Kidney (tissue), 13 donors: ENCODE measurements at regions not wholly inside any gene's neighbourhood (a gene's known extent, or its start where the extent isn't known, plus 50 kb on each side); places are given as distances from the start of the nearest gene placed in this dataset.
"Not testable (repeated sequence)": the region's sequence is repeated elsewhere in the genome, so short reads cannot be mapped to it uniquely, and the experiment has no call there.

Source experiments
- DNase-seq, 5 donors: peaks; one replicate each; pipeline ENCODE4 v3.0.0-alpha.2; 2013 to 2020
- FAIRE-seq: peaks from 2 replicates; lab custom pipeline; 2012; peaks lifted over from hg19 to GRCh38; lab: Jason Lieb, UNC
- H3K27ac ChIP-seq, 2 donors: one replicate each; pipeline ENCODE4 v1.7.0; 2013; ENCODE audit warnings: low read depth in 2 of 2, low read length in 2 of 2, inconsistent platforms in 1 of 2
- H3K27me3 ChIP-seq: one replicate; pipeline ENCODE4 v1.7.1; 2013; ENCODE audit warnings: low read length, inconsistent platforms; ENCODE audit not compliant: control insufficient read depth, insufficient read depth
- H3K36me3 ChIP-seq, 3 donors: one replicate each; pipeline versions ENCODE4 v1.7.0 to v1.7.1; 2013; ENCODE audit warnings: low read length in 3 of 3, control low read depth in 1 of 3, inconsistent platforms in 1 of 3; ENCODE audit not compliant: insufficient read depth in 3 of 3, control insufficient read depth in 2 of 3
- H3K4me1 ChIP-seq, 3 donors: one replicate each; pipeline versions ENCODE4 v1.7.0 to v1.7.1; 2013; ENCODE audit warnings: low read length in 3 of 3, inconsistent platforms in 1 of 3, low read depth in 1 of 3; ENCODE audit not compliant: control insufficient read depth in 2 of 3, insufficient read depth in 2 of 3
- H3K4me3 ChIP-seq, 3 donors: one replicate each; pipeline versions ENCODE4 v1.7.0 to v1.8.1; 2013; ENCODE audit warnings: low read length in 3 of 3, control low read depth in 1 of 3, inconsistent platforms in 1 of 3
- H3K9ac ChIP-seq, 3 donors: one replicate each; pipeline versions ENCODE4 v1.7.0 to v1.7.1; 2013; ENCODE audit warnings: low read length in 3 of 3, control low read depth in 1 of 3, inconsistent platforms in 1 of 3
- H3K9me3 ChIP-seq, 3 donors: one replicate each; pipeline versions ENCODE4 v1.7.0 to v1.7.1; 2013; ENCODE audit warnings: low read length in 3 of 3, control low read depth in 1 of 3, inconsistent platforms in 1 of 3; ENCODE audit not compliant: control insufficient read depth in 2 of 3, insufficient read depth in 1 of 3
- CTCF ChIP-seq: IDR thresholded peaks from 3 replicates; pipeline ENCODE4 v1.5.1; 2012; ENCODE audit warnings: mild to moderate bottlenecking, moderate library complexity, borderline replicate concordance; ENCODE audit not compliant: insufficient read depth; ENCODE audit errors: extremely low read depth
- intact Hi-C: fragments of 100-400 bp; cut with DNase I; formaldehyde crosslinking; loops from one replicate; pipeline ENCODE4 v1.11.1; 2022
- donor health status: control.
- donor health status: control.
- donor health status: control.
- donor health status: control.
- donor health status: control.
- donor health status: DM: yes; HTN: yes; CAD: no.
- donor health status: Normal renal cell carcinoma (clear cell type).

GRCh38 chr3:162721736-162722135 lies 1225.1 kb downstream of the OTOL1 start:
- intact Hi-C loops, result no loop called here
- H3K9ac ChIP-seq, result no peak overlapping the region
- TF ChIP-seq CTCF, result no peak
- H3K27me3 ChIP-seq, result no peaks in the 10 kb centered on the region
- no peaks in the 10 kb centered on the region for H3K9me3 ChIP-seq
- no peaks in the 10 kb centered on the region for H3K4me1 ChIP-seq
- FAIRE-seq, result no peak
- no peaks in the 10 kb centered on the region for H3K36me3 ChIP-seq
- H3K27ac ChIP-seq, result no peak overlapping the region
- no peak for DNase-seq
- H3K4me3 ChIP-seq, result no peak overlapping the region

GRCh38 chr3:162722337-162722736 lies 1225.7 kb downstream of the OTOL1 start:
- H3K9me3 ChIP-seq, result no peaks in the 10 kb centered on the region
- no peak for TF ChIP-seq CTCF

GRCh38 chr3:162722796-162723195 lies 1226.2 kb downstream of the OTOL1 start:
- H3K36me3 ChIP-seq, H3K4me3 ChIP-seq, intact Hi-C loops, H3K9me3 ChIP-seq, H3K9ac ChIP-seq, DNase-seq, H3K4me1 ChIP-seq, H3K27ac ChIP-seq, FAIRE-seq, H3K27me3 ChIP-seq: not testable (repeated sequence)

More at GRCh38 chr3:162722337-162722736, 1225.7 kb downstream of the OTOL1 start:
- no peak overlapping the region for H3K27ac ChIP-seq
- DNase-seq (no peak), FAIRE-seq (no peak)
- H3K4me3 ChIP-seq, result no peak overlapping the region
- no peak overlapping the region for H3K9ac ChIP-seq
- H3K36me3 ChIP-seq, result no peaks in the 10 kb centered on the region
- intact Hi-C loops, result no loop called here
- H3K4me1 ChIP-seq, result no peaks in the 10 kb centered on the region
- no peaks in the 10 kb centered on the region for H3K27me3 ChIP-seq

GRCh38 chr3:162729686-162730085 lies 1233.1 kb downstream of the OTOL1 start:
- no peak overlapping the region for H3K4me3 ChIP-seq
- no peaks in the 10 kb centered on the region for H3K9me3 ChIP-seq
- no peak for DNase-seq
- TF ChIP-seq CTCF, result no peak
- no peak for FAIRE-seq
- no peaks in the 10 kb centered on the region for H3K4me1 ChIP-seq
- no peaks in the 10 kb centered on the region for H3K27me3 ChIP-seq
- H3K9ac ChIP-seq, result no peak overlapping the region
- intact Hi-C loops, result no loop called here
- H3K36me3 ChIP-seq, result no peaks in the 10 kb centered on the region
- H3K27ac ChIP-seq, result no peak overlapping the region

- DNase-seq, FAIRE-seq, H3K36me3 ChIP-seq, intact Hi-C loops, H3K4me3 ChIP-seq, H3K27ac ChIP-seq, H3K9ac ChIP-seq, H3K27me3 ChIP-seq, H3K4me1 ChIP-seq, H3K9me3 ChIP-seq: not testable (repeated sequence)
These were observed 1235.4 kb downstream of the OTOL1 start for GRCh38 chr3:162731961-162732360.
